Parathyroid adenoma (tissue), 2 donors: ENCODE measurements at regions not wholly inside any gene's neighbourhood (a gene's known extent, or its start where the extent isn't known, plus 50 kb on each side); places are given as distances from the start of the nearest gene placed in this dataset.

Source experiments
- H2AFZ ChIP-seq: fragments of 300-600 bp; sonication (generic); one replicate; pipeline ENCODE4 v1.7.0; 2017; ENCODE audit warnings: antibody characterized with exemption, mild to moderate bottlenecking
- H3K27ac ChIP-seq: fragments of 300-600 bp; sonication (generic); one replicate; pipeline ENCODE4 v1.7.0; 2017
- H3K27me3 ChIP-seq: fragments of 300-600 bp; sonication (generic); one replicate; pipeline ENCODE4 v1.7.0; 2017; ENCODE audit warnings: low read length; ENCODE audit not compliant: control insufficient read depth, insufficient read depth
- H3K36me3 ChIP-seq: fragments of 300-600 bp; sonication (generic); one replicate; pipeline ENCODE4 v1.7.0; 2017; ENCODE audit warnings: low read length; ENCODE audit not compliant: control insufficient read depth, insufficient read depth
- H3K4me1 ChIP-seq: fragments of 300-600 bp; sonication (generic); one replicate; pipeline ENCODE4 v1.7.0; 2017; ENCODE audit warnings: control low read depth
- H3K4me2 ChIP-seq: fragments of 300-600 bp; sonication (generic); one replicate; pipeline ENCODE4 v1.7.0; 2017; ENCODE audit warnings: low read length
- H3K4me3 ChIP-seq: fragments of 300-600 bp; sonication (generic); one replicate; pipeline ENCODE4 v1.7.0; 2017; ENCODE audit warnings: low read depth, low read length
- H3K79me2 ChIP-seq: fragments of 300-600 bp; sonication (generic); one replicate; pipeline ENCODE4 v1.7.0; 2017; ENCODE audit warnings: control low read depth
- H3K9ac ChIP-seq: fragments of 300-600 bp; sonication (generic); one replicate; pipeline ENCODE4 v1.7.0; 2017; ENCODE audit warnings: mild to moderate bottlenecking
- H3K9me3 ChIP-seq: fragments of 300-600 bp; sonication (generic); one replicate; pipeline ENCODE4 v1.7.0; 2017; ENCODE audit warnings: low read length; ENCODE audit not compliant: control insufficient read depth
- TF ChIP-seq, protein P1 (sequence below): fragments of 300-600 bp; sonication (generic); IDR thresholded peaks from one replicate; pipeline ENCODE4 v1.7.0; 2017; ENCODE audit warnings: antibody characterized with exemption, mild to moderate bottlenecking
- donor health status: primary hyperparathyroidism.

DNA sequence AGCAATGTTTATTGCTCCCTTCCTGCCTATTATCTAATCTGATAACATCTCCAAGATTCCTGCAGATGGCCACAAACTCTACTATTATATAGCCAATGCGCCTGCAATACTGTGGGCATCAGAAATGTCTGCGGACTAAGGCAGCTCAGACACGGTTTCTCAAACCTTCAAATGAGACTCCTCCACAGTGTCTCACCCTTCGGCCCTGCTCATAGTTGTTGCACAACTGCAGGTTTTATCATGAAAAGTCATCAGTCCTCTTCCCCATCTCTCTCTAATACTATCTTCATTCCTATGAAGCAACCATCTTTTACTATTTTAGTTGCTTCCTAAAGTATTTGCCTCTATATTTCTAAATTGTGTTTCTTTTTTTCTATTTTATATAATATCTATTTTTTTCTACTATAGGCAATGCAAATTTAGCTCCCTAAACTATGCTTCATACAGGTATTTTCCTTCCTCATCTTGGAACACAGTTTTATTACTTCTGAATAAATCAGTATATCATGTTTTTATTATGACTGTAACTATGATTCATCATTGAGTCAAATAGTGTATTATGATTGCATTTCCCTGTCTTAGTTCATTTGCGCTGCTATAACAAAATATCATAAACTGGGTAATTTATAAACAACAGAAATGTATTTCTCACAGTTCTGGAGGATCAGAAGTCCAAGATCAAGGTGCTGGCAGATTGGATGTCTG lies 129.7 kb upstream of the EDNRA start:
- Histone ChIP-seq H3K79me2 (no peaks in the 10 kb centered on the region), H3K27me3 (no peaks in the 10 kb centered on the region), H3K9ac (no peak overlapping the region), H3K36me3 (no peaks in the 10 kb centered on the region), H3K4me2 (no peak overlapping the region), H2AFZ (no peak overlapping the region), H3K9me3 (no peaks in the 10 kb centered on the region), H3K27ac (no peak overlapping the region), H3K4me3 (no peak overlapping the region), H3K4me1 (no peaks in the 10 kb centered on the region)
- TF ChIP-seq, protein P1, sequence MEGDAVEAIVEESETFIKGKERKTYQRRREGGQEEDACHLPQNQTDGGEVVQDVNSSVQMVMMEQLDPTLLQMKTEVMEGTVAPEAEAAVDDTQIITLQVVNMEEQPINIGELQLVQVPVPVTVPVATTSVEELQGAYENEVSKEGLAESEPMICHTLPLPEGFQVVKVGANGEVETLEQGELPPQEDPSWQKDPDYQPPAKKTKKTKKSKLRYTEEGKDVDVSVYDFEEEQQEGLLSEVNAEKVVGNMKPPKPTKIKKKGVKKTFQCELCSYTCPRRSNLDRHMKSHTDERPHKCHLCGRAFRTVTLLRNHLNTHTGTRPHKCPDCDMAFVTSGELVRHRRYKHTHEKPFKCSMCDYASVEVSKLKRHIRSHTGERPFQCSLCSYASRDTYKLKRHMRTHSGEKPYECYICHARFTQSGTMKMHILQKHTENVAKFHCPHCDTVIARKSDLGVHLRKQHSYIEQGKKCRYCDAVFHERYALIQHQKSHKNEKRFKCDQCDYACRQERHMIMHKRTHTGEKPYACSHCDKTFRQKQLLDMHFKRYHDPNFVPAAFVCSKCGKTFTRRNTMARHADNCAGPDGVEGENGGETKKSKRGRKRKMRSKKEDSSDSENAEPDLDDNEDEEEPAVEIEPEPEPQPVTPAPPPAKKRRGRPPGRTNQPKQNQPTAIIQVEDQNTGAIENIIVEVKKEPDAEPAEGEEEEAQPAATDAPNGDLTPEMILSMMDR: no peak

DNA sequence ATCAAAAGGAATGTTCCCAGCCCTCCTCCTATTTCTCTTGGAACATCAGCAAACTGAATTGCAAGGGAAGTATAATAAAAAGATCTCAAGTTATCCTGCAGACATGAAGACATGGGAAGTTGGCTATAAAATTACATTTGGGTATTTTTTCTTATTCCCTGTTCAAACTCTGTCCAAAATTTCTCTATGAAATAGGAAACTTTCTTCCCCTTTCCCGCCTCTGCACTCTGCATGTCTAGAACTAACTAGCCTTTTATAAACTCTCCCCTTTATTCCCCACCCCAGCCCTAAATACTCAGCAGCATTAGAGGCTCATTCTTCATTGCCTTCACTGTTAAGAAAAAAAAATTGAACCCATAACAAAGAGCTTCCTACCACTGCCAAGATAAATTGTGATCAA lies 126.7 kb upstream of the EDNRA start:
- Histone ChIP-seq H3K27me3 (no peaks in the 10 kb centered on the region), H3K79me2 (no peaks in the 10 kb centered on the region), H3K9me3 (no peaks in the 10 kb centered on the region), H3K9ac (no peak overlapping the region), H3K36me3 (no peaks in the 10 kb centered on the region), H2AFZ (no peak overlapping the region), H3K4me2 (no peak overlapping the region), H3K4me3 (no peak overlapping the region), H3K27ac (no peak overlapping the region), H3K4me1 (no peaks in the 10 kb centered on the region)
- TF ChIP-seq, protein P1: no peak

DNA sequence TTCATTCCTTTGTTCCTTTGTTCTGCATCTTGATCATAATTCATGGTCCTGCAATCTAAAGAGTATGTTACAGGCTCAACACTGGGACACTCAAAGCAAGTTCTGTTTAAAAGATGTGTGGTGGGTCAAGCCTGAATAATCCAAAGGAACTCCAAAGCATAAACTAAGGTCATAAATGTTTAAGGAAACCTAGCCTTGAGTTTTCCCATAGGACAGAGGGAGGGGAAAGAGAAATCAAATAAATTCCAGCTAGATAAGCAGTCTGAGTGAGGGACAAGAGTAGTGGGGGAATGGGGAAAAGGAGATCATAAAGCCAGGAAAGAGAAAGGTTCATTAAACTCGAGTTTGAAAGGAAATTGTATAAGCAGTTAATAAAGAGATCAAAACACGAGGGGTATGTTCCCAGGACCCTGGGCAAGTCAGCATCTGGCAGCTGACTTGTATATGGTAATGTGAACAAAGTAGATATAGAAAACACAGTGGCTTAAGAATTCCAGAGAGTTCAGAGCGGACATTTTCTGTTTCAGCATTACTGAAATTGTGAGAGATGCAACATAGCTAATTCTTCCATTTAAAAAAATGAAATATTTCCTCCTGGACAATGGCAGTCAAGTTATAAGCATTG lies 125.8 kb upstream of the EDNRA start:
- H3K27ac ChIP-seq: no peak overlapping the region
- no peaks in the 10 kb centered on the region for H3K36me3 ChIP-seq
- no peaks in the 10 kb centered on the region for H3K4me1 ChIP-seq
- H3K4me2 ChIP-seq: no peak overlapping the region
- no peak overlapping the region for H2AFZ ChIP-seq
- H3K9me3 ChIP-seq: no peaks in the 10 kb centered on the region
- H3K9ac ChIP-seq: no peak overlapping the region
- no peak overlapping the region for H3K4me3 ChIP-seq
- H3K27me3 ChIP-seq: no peaks in the 10 kb centered on the region
- no peaks in the 10 kb centered on the region for H3K79me2 ChIP-seq
- TF ChIP-seq, protein P1: no peak

DNA sequence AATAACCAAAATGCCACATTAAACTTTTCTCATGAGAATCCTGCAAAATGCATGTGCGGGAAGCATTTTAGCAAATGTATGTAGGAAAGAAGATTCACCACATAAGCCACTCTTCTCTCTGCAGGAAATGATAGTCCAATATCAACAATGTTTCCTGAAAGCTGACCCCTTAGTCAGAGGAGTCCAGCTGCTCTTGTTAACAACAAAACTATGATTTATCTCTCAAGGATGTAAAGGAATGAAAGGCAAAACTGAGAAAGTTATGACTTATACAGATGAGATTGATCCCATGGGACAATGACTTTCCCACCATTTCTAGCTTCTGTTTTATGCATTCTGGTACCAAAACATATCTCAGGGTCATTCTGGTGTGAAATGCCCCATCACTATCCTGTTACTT lies 125.0 kb upstream of the EDNRA start:
- Histone ChIP-seq H3K27me3 (no peaks in the 10 kb centered on the region), H3K27ac (no peak overlapping the region), H3K9me3 (no peaks in the 10 kb centered on the region), H2AFZ (no peak overlapping the region), H3K4me3 (no peak overlapping the region), H3K79me2 (no peaks in the 10 kb centered on the region), H3K9ac (no peak overlapping the region), H3K36me3 (no peaks in the 10 kb centered on the region), H3K4me2 (no peak overlapping the region), H3K4me1 (no peaks in the 10 kb centered on the region)
- TF ChIP-seq, protein P1: no peak

DNA sequence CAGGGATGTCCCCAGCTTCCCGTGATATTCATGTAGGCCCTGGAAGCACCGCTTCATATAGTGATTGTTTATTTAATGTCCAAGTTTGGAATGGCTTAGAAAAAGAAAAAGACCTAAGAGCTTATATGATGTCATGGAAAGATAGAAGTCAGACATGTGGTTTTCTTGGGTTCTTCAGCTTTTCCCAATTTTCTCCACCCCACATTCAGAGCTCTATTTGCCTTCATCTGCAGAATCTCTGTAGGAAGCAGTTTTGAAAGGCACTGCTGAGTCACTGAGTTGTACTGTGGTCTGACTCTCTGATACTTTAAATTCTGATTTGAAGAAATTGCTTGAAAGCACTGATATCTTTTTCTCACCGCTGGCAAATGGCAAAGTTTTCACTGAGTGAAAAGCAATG lies 120.6 kb upstream of the EDNRA start:
- Histone ChIP-seq H3K4me2 (no peak overlapping the region), H3K9me3 (no peaks in the 10 kb centered on the region), H3K4me3 (no peak overlapping the region), H3K4me1 (no peaks in the 10 kb centered on the region), H2AFZ (no peak overlapping the region), H3K27me3 (no peaks in the 10 kb centered on the region), H3K27ac (no peak overlapping the region), H3K79me2 (no peaks in the 10 kb centered on the region), H3K36me3 (no peaks in the 10 kb centered on the region), H3K9ac (no peak overlapping the region)
- TF ChIP-seq, protein P1: no peak
